ENCODE measurements at regions not wholly inside any gene's neighbourhood (a gene's known extent, or its start where the extent isn't known, plus 50 kb on each side); places are given as distances from the start of the nearest gene placed in this dataset. TPM values are rescaled to one million over a fixed set of nuclear protein-coding genes. Genes with fewer than 3 reads are reported as not detected.

DNA sequence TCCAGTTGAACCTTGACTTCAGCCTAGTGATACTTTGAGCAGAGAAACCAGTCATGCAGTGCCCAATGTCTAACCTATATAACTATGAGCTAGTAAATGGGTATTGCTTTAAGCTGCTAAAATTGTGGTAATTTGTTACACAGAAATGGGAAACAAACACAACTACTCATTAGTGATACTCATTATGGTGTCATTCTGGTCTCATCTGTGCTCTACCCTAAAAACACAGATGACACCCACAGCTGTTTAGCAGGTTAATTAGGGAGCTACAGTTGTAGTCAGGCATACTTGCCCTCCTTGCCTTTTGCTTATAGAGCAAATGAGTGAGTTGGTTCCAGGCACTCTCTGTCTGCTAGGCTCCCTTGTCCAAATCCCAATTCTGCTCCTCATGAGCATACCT lies 50.0 kb upstream of the ATF7IP start:
- Histone ChIP-seq H3K9me3 (ENCODE audit: low read length) (peaks cover 11% of the 10 kb centered on the region; the same call in 1 of the 2 replicates), H3K4me3 (ENCODE audit: low read depth, low read length, poor library complexity, severe bottlenecking) (no peak overlapping the region), H3K4me1 (ENCODE audit: insufficient read depth, low read length, poor library complexity, severe bottlenecking) (peaks cover 28% of the 10 kb centered on the region), H4K20me1 (ENCODE audit: insufficient read depth, low read length) (no peaks in the 10 kb centered on the region), H3K9me2 (ENCODE audit: insufficient read depth, low read length) (no peaks in the 10 kb centered on the region), H3K27ac (ENCODE audit: low read depth, low read length, poor library complexity, severe bottlenecking) (peak overlapping the region; percentile 38), H2AFZ (ENCODE audit: low read length) (peak overlapping the region; percentile 13; the same call in 1 of the 2 replicates), H3K36me3 (ENCODE audit: insufficient read depth, low read length) (peaks cover 12% of the 10 kb centered on the region), H3K4me2 (ENCODE audit: low read length) (no peak overlapping the region), H3K79me2 (ENCODE audit: insufficient read depth, low read depth, low read length) (no peaks in the 10 kb centered on the region)
- no TSS peak for BruUV-seq (replicated peaks)
- ChIA-PET CTCF (ENCODE audit: unreplicated experiment) (interaction anchor here (0.9 to 1.5 kb wide), 2 partner anchors 26 to 31 kb away, joined by 3 to 5 read pairs; no protein-coding TSS in a partner anchor), POLR2A (interaction anchor here (0.5 to 1.5 kb wide), 9 partner anchors 9 to 42 kb away, joined by 3 to 9 read pairs (median 4); no protein-coding TSS in a partner anchor)
- intact Hi-C loops (cut with micrococcal nuclease; ENCODE audit: unreplicated experiment), result loop anchor here (5.0 kb wide), 1 partner anchor 58 kb away; no protein-coding TSS in a partner anchor
- TF ChIP-seq EZH2phosphoT487 (IDR thresholded peaks at IDR 0.05; ENCODE audit: borderline replicate concordance, low read depth, low read length), result no peak
- TF ChIP-seq, protein P1, sequence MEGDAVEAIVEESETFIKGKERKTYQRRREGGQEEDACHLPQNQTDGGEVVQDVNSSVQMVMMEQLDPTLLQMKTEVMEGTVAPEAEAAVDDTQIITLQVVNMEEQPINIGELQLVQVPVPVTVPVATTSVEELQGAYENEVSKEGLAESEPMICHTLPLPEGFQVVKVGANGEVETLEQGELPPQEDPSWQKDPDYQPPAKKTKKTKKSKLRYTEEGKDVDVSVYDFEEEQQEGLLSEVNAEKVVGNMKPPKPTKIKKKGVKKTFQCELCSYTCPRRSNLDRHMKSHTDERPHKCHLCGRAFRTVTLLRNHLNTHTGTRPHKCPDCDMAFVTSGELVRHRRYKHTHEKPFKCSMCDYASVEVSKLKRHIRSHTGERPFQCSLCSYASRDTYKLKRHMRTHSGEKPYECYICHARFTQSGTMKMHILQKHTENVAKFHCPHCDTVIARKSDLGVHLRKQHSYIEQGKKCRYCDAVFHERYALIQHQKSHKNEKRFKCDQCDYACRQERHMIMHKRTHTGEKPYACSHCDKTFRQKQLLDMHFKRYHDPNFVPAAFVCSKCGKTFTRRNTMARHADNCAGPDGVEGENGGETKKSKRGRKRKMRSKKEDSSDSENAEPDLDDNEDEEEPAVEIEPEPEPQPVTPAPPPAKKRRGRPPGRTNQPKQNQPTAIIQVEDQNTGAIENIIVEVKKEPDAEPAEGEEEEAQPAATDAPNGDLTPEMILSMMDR (conservative IDR thresholded peaks at IDR 0.05; ENCODE audit: low read length), result no peak
- no peak for DNase-seq (ENCODE audit: low spot score)

Small RNA genes in the stretch of these regions (small RNA-seq; reads per million reads assigned to genes)
- gene AC092470.1 (not detected), gene AC135001.1 (not detected), gene MRPS18CP4 (not detected), gene RNU6-491P (not detected)
